Transverse colon (tissue), 3 donors: ENCODE measurements at regions not wholly inside any gene's neighbourhood (a gene's known extent, or its start where the extent isn't known, plus 50 kb on each side); places are given as distances from the start of the nearest gene placed in this dataset.

Experiments used
- POLR2A ChIP-seq: fragments of 450-650 bp; IDR thresholded peaks from one replicate; pipeline ENCODE4 v1.6.1; 2016; ENCODE audit warnings: antibody characterized with exemption, mild to moderate bottlenecking, moderate library complexity
- TF ChIP-seq, protein P1 (sequence below), 5 experiments: fragments of 200-600 bp in 3 of 5; fragments of 450-650 bp in 2 of 5; sonication (generic) in 3 of 5; IDR thresholded peaks; 1 replicate in 2 of 5; 2 replicates in 3 of 5; pipeline ENCODE4 v1.5.1; 2016 to 2017; ENCODE audit warnings: antibody characterized with exemption in 5 of 5, inconsistent platforms in 3 of 5, mild to moderate bottlenecking in 2 of 5, moderate library complexity in 1 of 5

DNA sequence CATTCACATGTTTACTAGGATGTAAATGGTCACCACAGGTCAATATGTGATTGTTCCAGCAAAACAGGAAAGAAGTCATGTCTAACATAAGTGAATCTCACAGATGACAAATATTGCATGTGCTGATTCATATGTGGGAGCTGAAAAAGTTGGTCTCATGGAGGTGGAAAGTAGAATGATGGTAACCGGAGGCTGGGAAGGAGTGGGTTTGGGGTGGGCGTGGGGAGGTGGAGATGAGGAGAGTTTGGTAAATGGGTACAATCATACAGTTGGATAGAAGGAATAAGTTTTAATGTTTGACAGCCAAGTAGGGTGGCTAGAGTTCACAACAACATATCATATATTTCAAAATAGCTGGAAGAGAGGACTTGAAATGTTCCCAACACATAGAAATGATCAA is 83.8 kb upstream of the RANBP3L start:
- TF ChIP-seq, protein P1, sequence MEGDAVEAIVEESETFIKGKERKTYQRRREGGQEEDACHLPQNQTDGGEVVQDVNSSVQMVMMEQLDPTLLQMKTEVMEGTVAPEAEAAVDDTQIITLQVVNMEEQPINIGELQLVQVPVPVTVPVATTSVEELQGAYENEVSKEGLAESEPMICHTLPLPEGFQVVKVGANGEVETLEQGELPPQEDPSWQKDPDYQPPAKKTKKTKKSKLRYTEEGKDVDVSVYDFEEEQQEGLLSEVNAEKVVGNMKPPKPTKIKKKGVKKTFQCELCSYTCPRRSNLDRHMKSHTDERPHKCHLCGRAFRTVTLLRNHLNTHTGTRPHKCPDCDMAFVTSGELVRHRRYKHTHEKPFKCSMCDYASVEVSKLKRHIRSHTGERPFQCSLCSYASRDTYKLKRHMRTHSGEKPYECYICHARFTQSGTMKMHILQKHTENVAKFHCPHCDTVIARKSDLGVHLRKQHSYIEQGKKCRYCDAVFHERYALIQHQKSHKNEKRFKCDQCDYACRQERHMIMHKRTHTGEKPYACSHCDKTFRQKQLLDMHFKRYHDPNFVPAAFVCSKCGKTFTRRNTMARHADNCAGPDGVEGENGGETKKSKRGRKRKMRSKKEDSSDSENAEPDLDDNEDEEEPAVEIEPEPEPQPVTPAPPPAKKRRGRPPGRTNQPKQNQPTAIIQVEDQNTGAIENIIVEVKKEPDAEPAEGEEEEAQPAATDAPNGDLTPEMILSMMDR (IDR thresholded peaks at IDR 0.05): no peak
- no peak for TF ChIP-seq POLR2A
